ENCODE measurements at regions not wholly inside any gene's neighbourhood (a gene's known extent, or its start where the extent isn't known, plus 50 kb on each side); places are given as distances from the start of the nearest gene placed in this dataset.
"Not testable (repeated sequence)": the region's sequence is repeated elsewhere in the genome, so short reads cannot be mapped to it uniquely, and the experiment has no call there.

DNA sequence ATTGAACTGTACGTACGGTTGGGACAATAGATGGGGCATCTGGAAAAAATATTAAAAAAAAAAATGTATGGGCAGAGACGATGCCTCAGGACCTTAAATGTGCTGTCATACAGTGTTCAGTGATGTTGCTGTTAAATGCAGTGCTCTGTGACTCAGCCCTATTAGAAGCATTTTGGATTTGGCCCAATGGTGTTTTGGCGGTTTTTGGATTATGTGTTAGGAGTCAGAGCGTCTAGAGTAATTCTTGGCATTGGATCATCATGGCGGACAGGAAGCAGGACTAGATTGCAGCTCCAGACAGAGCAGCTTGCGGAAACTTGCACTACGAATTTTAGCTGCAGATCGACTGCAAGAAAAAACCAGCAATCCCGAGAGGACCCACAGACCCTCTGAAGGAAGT, 280.0 kb downstream of the SOX4 start:
- Mint-ChIP-seq H3K4me1 (ENCODE audit: low read depth) (peaks cover 13% of the 10 kb centered on the region), H3K36me3 (ENCODE audit: insufficient read depth) (peaks cover 46% of the 10 kb centered on the region), H3K9me3 (ENCODE audit: low read depth) (peaks cover 27% of the 10 kb centered on the region), H3K4me3 (ENCODE audit: low read depth) (no peak overlapping the region), H3K27me3 (no peaks in the 10 kb centered on the region), H3K27ac (no peak overlapping the region)
- DNase-seq (ENCODE audit: low spot score, unreplicated experiment) = no peak
- TF ChIP-seq, protein P1, sequence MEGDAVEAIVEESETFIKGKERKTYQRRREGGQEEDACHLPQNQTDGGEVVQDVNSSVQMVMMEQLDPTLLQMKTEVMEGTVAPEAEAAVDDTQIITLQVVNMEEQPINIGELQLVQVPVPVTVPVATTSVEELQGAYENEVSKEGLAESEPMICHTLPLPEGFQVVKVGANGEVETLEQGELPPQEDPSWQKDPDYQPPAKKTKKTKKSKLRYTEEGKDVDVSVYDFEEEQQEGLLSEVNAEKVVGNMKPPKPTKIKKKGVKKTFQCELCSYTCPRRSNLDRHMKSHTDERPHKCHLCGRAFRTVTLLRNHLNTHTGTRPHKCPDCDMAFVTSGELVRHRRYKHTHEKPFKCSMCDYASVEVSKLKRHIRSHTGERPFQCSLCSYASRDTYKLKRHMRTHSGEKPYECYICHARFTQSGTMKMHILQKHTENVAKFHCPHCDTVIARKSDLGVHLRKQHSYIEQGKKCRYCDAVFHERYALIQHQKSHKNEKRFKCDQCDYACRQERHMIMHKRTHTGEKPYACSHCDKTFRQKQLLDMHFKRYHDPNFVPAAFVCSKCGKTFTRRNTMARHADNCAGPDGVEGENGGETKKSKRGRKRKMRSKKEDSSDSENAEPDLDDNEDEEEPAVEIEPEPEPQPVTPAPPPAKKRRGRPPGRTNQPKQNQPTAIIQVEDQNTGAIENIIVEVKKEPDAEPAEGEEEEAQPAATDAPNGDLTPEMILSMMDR (IDR thresholded peaks at IDR 0.05; ENCODE audit: unreplicated experiment) = no peak

DNA sequence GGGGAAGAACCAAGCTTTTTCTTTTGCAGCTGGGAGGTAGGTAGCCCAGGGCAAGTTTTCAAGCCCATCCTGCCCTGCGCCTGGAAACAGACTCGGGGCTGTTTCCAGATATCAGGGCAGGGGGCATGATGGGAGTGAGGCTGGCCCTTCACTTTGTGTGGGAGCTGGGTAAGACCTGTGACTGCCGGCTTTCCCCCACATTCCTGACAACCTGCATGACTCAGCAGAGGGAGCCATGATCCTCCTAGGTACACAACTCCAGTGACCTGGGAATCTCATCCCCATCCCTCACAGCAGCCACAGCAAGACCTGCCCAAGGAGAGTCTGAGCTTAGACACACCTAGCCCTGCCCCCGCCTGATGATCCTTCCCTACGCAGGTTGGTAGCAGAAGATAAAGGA, 280.8 kb downstream of the SOX4 start:
- no peak for DNase-seq (ENCODE audit: low spot score, unreplicated experiment)
- Mint-ChIP-seq H3K4me1 (ENCODE audit: low read depth) (peaks cover 13% of the 10 kb centered on the region), H3K36me3 (ENCODE audit: insufficient read depth) (peaks cover 52% of the 10 kb centered on the region), H3K27me3 (no peaks in the 10 kb centered on the region), H3K27ac (no peak overlapping the region), H3K9me3 (ENCODE audit: low read depth) (peaks cover 31% of the 10 kb centered on the region), H3K4me3 (ENCODE audit: low read depth) (no peak overlapping the region)
- TF ChIP-seq, protein P1 (IDR thresholded peaks at IDR 0.05; ENCODE audit: unreplicated experiment) = no peak

DNA sequence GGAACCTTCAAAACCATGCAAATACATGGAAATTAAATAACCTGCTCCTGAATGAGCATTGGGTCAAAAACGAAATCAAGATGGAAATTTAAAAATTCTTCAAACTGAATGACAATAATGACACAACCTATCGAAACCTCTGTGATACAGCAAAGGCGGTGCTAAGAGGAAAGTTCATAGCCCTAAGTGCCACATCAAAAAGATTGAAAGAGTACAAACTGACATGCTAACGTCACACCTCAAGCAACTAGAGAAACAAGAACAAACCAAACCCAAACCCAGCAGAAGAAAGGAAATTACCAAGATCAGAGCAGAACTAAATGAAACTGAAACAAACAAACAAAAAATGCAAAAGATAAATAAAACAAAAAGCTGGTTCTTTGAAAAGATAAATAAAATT, 283.5 kb downstream of the SOX4 start:
- H3K27ac Mint-ChIP-seq; H3K27me3 Mint-ChIP-seq; DNase-seq (ENCODE audit: low spot score, unreplicated experiment); H3K4me3 Mint-ChIP-seq (ENCODE audit: low read depth); H3K4me1 Mint-ChIP-seq (ENCODE audit: low read depth): not testable (repeated sequence)
- Mint-ChIP-seq H3K36me3 (ENCODE audit: insufficient read depth) (peaks cover 68% of the 10 kb centered on the region), H3K9me3 (ENCODE audit: low read depth) (peaks cover 47% of the 10 kb centered on the region)

DNA sequence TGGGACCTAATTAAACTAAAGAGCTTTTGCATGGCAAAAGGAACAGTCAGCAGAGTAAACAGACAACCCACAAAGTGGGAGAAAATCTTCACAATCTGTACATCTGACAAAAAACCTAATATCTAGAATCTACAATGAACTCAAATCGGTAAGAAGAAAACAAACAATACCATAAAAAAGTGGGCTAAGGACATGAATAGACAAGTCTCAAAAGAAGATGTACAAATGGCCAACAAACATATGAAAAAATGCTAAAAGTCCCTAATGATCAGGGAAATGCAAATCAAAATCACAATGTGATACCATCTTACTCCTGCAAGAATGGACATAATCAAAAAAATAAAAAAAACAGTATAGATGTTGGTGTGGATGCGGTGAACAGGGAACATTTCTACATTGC, 286.7 kb downstream of the SOX4 start:
- not testable (repeated sequence) for H3K4me3 Mint-ChIP-seq (ENCODE audit: low read depth); H3K27me3 Mint-ChIP-seq; H3K27ac Mint-ChIP-seq; DNase-seq (ENCODE audit: low spot score, unreplicated experiment)
- Mint-ChIP-seq H3K36me3 (ENCODE audit: insufficient read depth) (peaks cover 49% of the 10 kb centered on the region), H3K9me3 (ENCODE audit: low read depth) (peaks cover 39% of the 10 kb centered on the region), H3K4me1 (ENCODE audit: low read depth) (peaks cover 10% of the 10 kb centered on the region)

DNA sequence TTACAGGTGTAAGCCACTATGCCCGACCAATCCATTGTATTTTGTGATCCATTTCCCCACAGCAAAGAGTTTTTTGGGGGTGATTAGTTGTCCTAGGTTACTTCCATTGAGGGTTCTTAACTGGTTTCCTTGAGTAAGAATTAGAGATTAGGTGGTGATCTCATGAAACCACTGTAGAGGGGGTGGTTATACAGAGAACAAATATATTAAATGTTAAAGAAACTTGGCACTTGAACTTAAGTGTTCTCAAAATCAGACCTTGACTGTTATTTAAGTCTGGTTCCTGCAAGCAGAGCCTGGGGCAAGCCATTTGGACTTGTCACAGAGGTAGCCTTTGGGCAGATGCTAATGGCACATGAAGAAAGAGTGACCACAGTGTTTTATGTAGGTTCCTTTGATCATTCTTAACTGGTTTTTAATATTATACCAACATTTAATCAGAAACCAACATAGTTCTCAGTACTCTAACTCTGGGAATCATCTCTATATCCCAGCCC, 288.5 kb downstream of the SOX4 start:
- H3K4me3 Mint-ChIP-seq (ENCODE audit: low read depth) = no peak overlapping the region
- TF ChIP-seq, protein P1 (IDR thresholded peaks at IDR 0.05; ENCODE audit: unreplicated experiment) = no peak
- H3K4me1 Mint-ChIP-seq (ENCODE audit: low read depth) = peaks cover 9% of the 10 kb centered on the region
- DNase-seq (ENCODE audit: low spot score, unreplicated experiment) = no peak
- no peak overlapping the region for H3K27ac Mint-ChIP-seq
- H3K9me3 Mint-ChIP-seq (ENCODE audit: low read depth) = peaks cover 31% of the 10 kb centered on the region
- no peaks in the 10 kb centered on the region for H3K27me3 Mint-ChIP-seq
- peaks cover 33% of the 10 kb centered on the region for H3K36me3 Mint-ChIP-seq (ENCODE audit: insufficient read depth)

DNA sequence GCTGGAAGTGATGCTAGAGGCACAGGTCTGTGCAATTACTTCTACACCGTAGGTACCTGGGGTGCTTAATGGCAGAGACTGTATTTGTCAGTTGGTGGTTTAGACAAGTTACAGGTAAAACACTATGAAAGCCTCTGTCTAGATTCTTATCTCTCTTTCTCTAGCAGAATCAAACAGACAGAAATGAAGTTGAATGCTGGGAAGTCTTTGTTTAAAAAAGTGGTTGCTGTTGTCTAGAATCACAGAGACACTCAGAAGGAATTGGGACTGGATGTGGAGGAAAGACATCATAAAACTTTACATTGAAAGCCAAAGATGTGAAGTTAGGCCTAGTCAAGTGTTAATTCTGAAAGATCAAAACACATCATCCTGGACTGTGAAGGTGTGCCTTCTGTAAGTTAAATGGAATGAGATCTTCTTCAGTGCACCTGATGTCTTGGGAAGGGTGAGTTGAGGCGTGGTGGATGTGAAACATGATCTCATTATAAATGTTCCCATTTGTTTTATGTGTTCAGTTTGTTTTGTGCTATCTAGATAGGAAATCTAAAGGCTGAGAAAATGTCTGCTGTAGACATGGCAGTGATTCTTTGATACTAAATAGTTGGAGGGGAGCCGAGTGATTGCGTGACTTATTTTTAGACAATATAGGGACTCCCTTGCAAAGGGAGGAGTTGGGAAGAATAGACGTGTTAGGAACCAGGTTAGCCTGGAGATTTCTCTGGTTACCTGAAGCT, 290.2 kb downstream of the SOX4 start:
- TF ChIP-seq, protein P1 (IDR thresholded peaks at IDR 0.05; ENCODE audit: unreplicated experiment) = no peak
- DNase-seq (ENCODE audit: low spot score, unreplicated experiment) = no peak
- Mint-ChIP-seq H3K27me3 (no peaks in the 10 kb centered on the region), H3K27ac (peak overlapping the region; percentile 37), H3K4me3 (ENCODE audit: low read depth) (no peak overlapping the region), H3K9me3 (ENCODE audit: low read depth) (peaks cover 20% of the 10 kb centered on the region), H3K4me1 (ENCODE audit: low read depth) (peaks cover 12% of the 10 kb centered on the region), H3K36me3 (ENCODE audit: insufficient read depth) (peaks cover 22% of the 10 kb centered on the region)
